IMR-90 (cell line): ENCODE measurements at regions not wholly inside any gene's neighbourhood (a gene's known extent, or its start where the extent isn't known, plus 50 kb on each side); places are given as distances from the start of the nearest gene placed in this dataset.

ENCODE experiments used
- CHD1 ChIP-seq: IDR thresholded peaks from 2 replicates; pipeline ENCODE4 v1.6.1; 2012; ENCODE audit warnings: low read depth, low read length, improper control_type of control experiment
- POLR2A ChIP-seq: IDR thresholded peaks from 2 replicates; pipeline ENCODE4 v1.6.1; 2012; ENCODE audit warnings: mild to moderate bottlenecking, low read depth, low read length

DNA sequence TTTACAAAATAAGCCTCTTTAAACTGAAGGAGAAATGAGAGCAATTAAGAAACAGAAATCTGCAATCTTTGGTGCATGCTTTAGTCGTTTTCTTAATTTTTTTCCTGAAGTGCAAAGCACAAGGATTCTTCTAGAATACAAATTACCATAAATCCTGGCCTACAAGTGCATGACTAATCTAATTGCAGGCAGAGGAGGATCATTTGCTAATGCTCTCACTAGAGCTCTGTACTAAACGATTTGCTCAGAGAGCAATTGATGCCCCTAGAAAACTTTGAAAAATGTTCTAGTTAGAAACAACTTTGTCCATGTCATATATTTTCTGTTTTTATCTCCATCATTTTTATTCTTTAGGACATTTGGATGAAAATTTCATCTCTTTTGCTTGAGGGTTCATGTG, 193.2 kb downstream of the POU4F1 start:
- TF ChIP-seq CHD1 (no peak), POLR2A (no peak)
